ENCODE measurements at regions not wholly inside any gene's neighbourhood (a gene's known extent, or its start where the extent isn't known, plus 50 kb on each side); places are given as distances from the start of the nearest gene placed in this dataset.

DNA sequence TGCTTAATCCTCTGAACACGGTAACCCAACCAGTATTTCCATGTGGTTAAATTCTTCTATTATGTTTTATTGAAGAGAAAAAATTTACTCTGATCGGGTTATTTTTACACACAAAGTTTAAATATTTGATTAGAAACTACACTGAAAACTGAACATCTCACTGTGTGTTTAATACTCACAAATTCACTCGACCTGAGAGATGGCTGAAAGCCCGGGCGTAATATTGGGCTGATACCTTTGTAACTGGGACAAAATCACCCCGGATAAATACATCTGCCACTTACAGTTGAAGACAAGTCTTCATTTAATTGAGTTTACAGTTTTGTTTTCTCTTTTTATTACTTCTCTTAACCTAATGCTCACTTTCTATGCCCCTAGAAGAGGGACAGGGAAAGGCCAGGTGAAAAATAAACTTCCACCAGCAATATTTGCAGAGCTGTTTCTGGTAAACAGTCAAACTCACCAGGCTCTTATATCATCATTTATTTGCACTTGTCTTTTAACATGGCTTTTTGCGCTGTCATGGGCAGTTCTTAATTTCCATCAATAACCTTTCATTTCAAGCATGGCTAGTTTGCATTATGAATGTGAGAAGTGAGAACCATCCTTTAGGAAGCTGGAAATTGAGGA is 145.6 kb upstream of the TMCO5A start:
- TF ChIP-seq, protein P1, sequence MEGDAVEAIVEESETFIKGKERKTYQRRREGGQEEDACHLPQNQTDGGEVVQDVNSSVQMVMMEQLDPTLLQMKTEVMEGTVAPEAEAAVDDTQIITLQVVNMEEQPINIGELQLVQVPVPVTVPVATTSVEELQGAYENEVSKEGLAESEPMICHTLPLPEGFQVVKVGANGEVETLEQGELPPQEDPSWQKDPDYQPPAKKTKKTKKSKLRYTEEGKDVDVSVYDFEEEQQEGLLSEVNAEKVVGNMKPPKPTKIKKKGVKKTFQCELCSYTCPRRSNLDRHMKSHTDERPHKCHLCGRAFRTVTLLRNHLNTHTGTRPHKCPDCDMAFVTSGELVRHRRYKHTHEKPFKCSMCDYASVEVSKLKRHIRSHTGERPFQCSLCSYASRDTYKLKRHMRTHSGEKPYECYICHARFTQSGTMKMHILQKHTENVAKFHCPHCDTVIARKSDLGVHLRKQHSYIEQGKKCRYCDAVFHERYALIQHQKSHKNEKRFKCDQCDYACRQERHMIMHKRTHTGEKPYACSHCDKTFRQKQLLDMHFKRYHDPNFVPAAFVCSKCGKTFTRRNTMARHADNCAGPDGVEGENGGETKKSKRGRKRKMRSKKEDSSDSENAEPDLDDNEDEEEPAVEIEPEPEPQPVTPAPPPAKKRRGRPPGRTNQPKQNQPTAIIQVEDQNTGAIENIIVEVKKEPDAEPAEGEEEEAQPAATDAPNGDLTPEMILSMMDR (IDR thresholded peaks at IDR 0.05; ENCODE audit: low read depth, low read length): no peak
- no peak for TF ChIP-seq POLR2A (IDR thresholded peaks at IDR 0.05; ENCODE audit: extremely low read depth, insufficient read length)

Measured in NB4 (cell line).